Type B pancreatic cell (in vitro differentiated cells): ENCODE measurements at regions not wholly inside any gene's neighbourhood (a gene's known extent, or its start where the extent isn't known, plus 50 kb on each side); places are given as distances from the start of the nearest gene placed in this dataset.

Experiments
- DNase-seq: peaks from one replicate; pipeline ENCODE4 v3.0.0; 2021; ENCODE audit warnings: mixed read lengths; ENCODE audit not compliant: unreplicated experiment; ENCODE audit errors: extremely low spot score
- H3K27ac Mint-ChIP-seq: 2 replicates; pipeline ENCODE4 v1.8.0; 2021; ENCODE audit warnings: mild to moderate bottlenecking, mixed read lengths
- H3K27me3 Mint-ChIP-seq: 2 replicates; pipeline ENCODE4 v1.8.0; 2021; ENCODE audit warnings: mixed read lengths
- H3K36me3 Mint-ChIP-seq: 2 replicates; pipeline ENCODE4 v1.8.0; 2021; ENCODE audit warnings: mixed read lengths
- H3K4me1 Mint-ChIP-seq: one replicate; pipeline ENCODE4 v1.8.0; 2021; ENCODE audit warnings: mixed read lengths; ENCODE audit not compliant: unreplicated experiment
- H3K4me3 Mint-ChIP-seq: 2 replicates; pipeline ENCODE4 v1.8.0; 2021; ENCODE audit warnings: mild to moderate bottlenecking, mixed read lengths
- H3K9me3 Mint-ChIP-seq: 2 replicates; pipeline ENCODE4 v1.8.0; 2021; ENCODE audit warnings: mixed read lengths
- TF ChIP-seq, protein P1 (sequence below): fragments of 200-600 bp; sonication (generic); conservative IDR thresholded peaks from 2 replicates; pipeline ENCODE4 v1.5.0; 2021; ENCODE audit warnings: antibody characterized with exemption, mild to moderate bottlenecking

DNA sequence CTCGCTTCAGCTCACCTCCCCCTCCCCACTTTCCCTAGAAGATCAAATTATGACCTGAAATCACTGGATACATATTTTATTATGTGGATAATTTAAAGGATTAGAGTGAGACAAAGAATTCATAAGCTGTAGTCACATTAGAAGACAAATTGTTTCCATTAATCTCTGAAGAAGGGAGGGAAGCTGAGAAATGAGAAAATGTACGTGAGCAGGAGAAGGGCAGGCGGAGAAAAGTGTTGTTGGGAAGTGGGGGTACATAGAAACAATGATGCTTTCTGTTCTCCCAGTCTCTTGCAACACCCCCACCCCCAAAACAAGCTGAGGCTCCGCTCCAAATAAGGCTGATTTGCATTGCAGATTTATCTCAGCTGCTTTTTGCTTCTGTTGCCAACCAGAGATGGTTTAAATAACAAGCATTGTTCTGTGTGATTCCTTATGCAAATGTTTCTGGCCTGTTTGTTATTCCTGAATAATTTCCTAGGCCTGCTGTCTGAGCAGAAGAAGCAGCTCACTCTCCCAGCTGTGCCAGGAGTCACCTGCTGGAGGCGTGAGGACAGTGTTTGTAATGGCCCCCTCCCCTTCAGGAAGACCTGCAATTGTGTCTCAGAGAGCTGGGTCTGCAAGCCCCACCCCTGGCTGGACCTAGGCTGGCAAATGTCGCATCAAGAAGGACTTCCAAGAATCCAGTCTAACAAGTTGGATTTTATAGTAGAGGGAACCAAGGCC is 121.8 kb upstream of the TNR start:
- no peak for DNase-seq
- peak overlapping the region; percentile 2 for H3K4me3 Mint-ChIP-seq
- H3K9me3 Mint-ChIP-seq: no peaks in the 10 kb centered on the region
- H3K27me3 Mint-ChIP-seq: peaks cover 4% of the 10 kb centered on the region
- H3K4me1 Mint-ChIP-seq: peaks cover 15% of the 10 kb centered on the region
- peak overlapping the region; percentile 71 for H3K27ac Mint-ChIP-seq
- H3K36me3 Mint-ChIP-seq: no peaks in the 10 kb centered on the region
- TF ChIP-seq, protein P1, sequence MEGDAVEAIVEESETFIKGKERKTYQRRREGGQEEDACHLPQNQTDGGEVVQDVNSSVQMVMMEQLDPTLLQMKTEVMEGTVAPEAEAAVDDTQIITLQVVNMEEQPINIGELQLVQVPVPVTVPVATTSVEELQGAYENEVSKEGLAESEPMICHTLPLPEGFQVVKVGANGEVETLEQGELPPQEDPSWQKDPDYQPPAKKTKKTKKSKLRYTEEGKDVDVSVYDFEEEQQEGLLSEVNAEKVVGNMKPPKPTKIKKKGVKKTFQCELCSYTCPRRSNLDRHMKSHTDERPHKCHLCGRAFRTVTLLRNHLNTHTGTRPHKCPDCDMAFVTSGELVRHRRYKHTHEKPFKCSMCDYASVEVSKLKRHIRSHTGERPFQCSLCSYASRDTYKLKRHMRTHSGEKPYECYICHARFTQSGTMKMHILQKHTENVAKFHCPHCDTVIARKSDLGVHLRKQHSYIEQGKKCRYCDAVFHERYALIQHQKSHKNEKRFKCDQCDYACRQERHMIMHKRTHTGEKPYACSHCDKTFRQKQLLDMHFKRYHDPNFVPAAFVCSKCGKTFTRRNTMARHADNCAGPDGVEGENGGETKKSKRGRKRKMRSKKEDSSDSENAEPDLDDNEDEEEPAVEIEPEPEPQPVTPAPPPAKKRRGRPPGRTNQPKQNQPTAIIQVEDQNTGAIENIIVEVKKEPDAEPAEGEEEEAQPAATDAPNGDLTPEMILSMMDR: no peak

DNA sequence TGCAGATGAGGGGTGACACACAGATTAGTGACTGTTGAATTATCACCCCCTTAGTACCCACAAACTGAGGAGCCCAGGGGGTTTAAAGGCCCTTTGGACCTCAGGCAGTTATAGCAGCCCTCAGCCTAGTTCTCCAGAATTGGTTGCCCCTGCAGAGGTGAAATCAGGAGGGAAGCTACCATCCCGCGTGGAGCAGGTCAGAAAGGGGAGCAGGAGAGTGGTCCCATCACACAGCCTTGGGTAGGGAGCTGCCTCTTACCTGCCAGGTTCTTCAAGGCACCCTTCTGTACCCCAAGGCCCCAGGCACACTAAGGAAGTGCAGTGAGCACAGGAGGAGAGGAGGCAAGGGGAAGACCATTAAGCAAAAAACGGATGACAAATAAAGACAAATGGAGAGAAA is 121.2 kb upstream of the TNR start:
- Mint-ChIP-seq H3K27ac (peak overlapping the region; percentile 71), H3K4me1 (peaks cover 15% of the 10 kb centered on the region), H3K36me3 (no peaks in the 10 kb centered on the region), H3K4me3 (peak overlapping the region; percentile 2), H3K9me3 (no peaks in the 10 kb centered on the region), H3K27me3 (peaks cover 7% of the 10 kb centered on the region)
- TF ChIP-seq, protein P1: no peak
- no peak for DNase-seq

DNA sequence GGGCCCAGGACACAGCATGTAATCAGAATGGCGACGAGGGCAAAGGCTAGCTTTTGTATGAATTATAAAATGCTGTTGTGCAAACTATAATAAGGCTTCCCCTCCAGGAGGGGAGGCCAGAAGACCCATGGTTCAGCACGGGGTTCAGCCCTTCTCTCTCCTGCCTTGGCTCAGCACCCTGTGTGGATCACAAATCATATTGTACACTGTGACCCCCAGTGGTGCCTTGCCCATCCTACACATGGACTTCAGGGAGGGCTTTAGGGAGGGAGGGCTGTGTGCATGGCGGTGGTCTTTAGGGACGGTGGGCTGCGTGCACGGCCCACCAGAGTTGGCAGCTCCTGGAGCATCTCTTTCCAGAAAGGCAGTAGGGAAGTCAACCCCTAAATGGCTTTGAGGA is 120.8 kb upstream of the TNR start:
- TF ChIP-seq, protein P1: no peak
- H3K9me3 Mint-ChIP-seq: no peaks in the 10 kb centered on the region
- no peaks in the 10 kb centered on the region for H3K36me3 Mint-ChIP-seq
- peaks cover 15% of the 10 kb centered on the region for H3K4me1 Mint-ChIP-seq
- H3K27me3 Mint-ChIP-seq: peaks cover 9% of the 10 kb centered on the region
- no peak overlapping the region for H3K27ac Mint-ChIP-seq
- H3K4me3 Mint-ChIP-seq: no peak overlapping the region
- no peak for DNase-seq

DNA sequence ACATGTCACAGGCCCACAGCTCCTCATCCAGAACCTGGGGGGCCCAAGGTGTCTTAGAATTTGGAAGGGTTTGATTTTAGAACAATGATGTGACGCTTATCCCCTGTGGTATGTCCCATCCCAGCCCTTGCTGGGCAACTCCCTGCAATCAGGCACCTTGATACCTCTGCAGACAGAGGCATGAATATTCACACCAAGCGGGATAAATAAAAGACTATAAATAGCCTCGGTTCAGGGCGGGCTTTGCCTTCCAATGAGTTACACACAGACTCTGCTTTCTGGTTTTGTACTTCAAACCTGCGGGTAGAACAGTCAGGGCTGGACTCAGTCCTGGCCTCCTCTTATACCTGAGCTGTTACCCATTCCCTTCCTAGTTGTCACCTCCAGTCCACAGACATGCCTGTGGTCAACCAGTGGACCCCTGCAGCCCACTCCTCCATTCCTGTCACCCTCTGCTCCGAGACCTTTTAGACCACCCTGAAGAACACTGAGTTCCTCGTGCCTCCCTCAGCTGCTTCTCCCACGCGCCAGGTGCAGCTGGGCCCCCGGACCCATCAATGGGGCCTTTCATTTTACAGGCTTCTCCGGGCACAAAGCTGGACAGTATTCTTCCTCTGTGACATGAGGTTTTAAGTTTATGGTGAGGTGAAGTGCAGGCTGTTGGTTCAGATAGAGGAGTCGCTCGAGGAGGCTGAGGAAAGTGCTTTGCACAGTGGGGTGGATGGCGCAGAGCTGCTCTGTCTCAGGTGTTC is 120.1 kb upstream of the TNR start:
- Mint-ChIP-seq H3K9me3 (no peaks in the 10 kb centered on the region), H3K27me3 (peaks cover 12% of the 10 kb centered on the region), H3K36me3 (no peaks in the 10 kb centered on the region), H3K4me1 (peaks cover 15% of the 10 kb centered on the region), H3K27ac (no peak overlapping the region), H3K4me3 (no peak overlapping the region)
- TF ChIP-seq, protein P1: no peak
- DNase-seq: no peak

DNA sequence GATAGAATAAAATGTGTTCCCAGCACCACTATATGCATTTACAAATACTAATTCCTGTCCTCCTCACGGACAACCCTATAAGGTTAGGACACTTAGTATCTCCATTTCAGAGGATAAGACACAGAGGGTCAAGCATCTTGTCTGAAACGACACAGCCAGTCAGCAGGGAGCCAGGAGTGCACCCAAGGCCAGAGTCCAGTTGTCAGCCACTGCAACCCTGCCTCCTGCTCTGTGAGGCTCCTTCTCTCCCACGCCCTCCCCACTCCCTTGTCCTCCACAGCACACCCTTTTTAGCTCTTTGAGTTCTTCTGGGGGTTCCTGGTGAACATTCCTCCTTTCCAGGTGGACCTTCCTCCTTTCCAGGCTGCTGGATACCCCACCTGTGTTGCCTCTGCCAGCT is 119.0 kb upstream of the TNR start:
- no peak overlapping the region for H3K27ac Mint-ChIP-seq
- no peak overlapping the region for H3K4me3 Mint-ChIP-seq
- H3K27me3 Mint-ChIP-seq: peaks cover 18% of the 10 kb centered on the region
- peaks cover 15% of the 10 kb centered on the region for H3K4me1 Mint-ChIP-seq
- no peak for DNase-seq
- H3K36me3 Mint-ChIP-seq: no peaks in the 10 kb centered on the region
- no peaks in the 10 kb centered on the region for H3K9me3 Mint-ChIP-seq
- TF ChIP-seq, protein P1: no peak
